ENCODE measurements at regions not wholly inside any gene's neighbourhood (a gene's known extent, or its start where the extent isn't known, plus 50 kb on each side); places are given as distances from the start of the nearest gene placed in this dataset.

GRCh38 chr15:70447521-70447920 is 315.8 kb downstream of the UACA start:
- TF ChIP-seq POLR2AphosphoS5 (IDR thresholded peaks at IDR 0.05): no peak
- TF ChIP-seq, protein P1, sequence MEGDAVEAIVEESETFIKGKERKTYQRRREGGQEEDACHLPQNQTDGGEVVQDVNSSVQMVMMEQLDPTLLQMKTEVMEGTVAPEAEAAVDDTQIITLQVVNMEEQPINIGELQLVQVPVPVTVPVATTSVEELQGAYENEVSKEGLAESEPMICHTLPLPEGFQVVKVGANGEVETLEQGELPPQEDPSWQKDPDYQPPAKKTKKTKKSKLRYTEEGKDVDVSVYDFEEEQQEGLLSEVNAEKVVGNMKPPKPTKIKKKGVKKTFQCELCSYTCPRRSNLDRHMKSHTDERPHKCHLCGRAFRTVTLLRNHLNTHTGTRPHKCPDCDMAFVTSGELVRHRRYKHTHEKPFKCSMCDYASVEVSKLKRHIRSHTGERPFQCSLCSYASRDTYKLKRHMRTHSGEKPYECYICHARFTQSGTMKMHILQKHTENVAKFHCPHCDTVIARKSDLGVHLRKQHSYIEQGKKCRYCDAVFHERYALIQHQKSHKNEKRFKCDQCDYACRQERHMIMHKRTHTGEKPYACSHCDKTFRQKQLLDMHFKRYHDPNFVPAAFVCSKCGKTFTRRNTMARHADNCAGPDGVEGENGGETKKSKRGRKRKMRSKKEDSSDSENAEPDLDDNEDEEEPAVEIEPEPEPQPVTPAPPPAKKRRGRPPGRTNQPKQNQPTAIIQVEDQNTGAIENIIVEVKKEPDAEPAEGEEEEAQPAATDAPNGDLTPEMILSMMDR (IDR thresholded peaks at IDR 0.05): no peak
- no peak for TF ChIP-seq POLR2A (IDR thresholded peaks at IDR 0.05)

All from stomach (tissue), 4 donors.